ENCODE measurements at regions not wholly inside any gene's neighbourhood (a gene's known extent, or its start where the extent isn't known, plus 50 kb on each side); places are given as distances from the start of the nearest gene placed in this dataset.
"Not testable (repeated sequence)": the region's sequence is repeated elsewhere in the genome, so short reads cannot be mapped to it uniquely, and the experiment has no call there.

DNA sequence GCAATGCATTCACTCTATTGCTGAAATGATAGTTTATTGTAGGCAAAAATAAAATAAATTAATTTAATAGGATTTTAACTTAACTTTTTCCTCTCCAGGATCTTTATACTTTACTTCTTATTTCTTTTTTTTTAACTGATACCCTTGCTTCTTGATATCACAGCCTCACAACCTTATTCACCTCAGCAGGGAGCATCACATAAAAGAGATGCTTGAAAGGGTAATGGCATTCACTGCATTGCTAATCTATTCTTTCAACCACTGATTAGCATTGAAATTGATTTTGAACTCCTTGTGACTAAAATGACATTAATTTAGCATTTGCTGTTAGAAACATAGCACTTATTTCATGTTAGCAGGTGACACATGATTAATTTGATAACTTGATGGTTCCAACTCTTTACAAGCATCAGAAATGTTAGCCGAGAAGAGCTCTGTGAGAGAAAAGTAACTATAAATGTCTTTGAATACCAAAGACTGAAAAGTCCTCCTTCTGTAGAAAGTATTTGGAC is 689.5 kb upstream of the MGAT4C start:
- no peak for DNase-seq
- intact Hi-C loops (cut with DNase I) = no loop called here
- no peaks in the 10 kb centered on the region for H3K4me1 ChIP-seq
- no peak overlapping the region for H3K27ac ChIP-seq
- H3K9me3 ChIP-seq = peaks cover 0 to 6% (median 0%) of the 10 kb centered on the region in 4 donors
- TF ChIP-seq, protein P1, sequence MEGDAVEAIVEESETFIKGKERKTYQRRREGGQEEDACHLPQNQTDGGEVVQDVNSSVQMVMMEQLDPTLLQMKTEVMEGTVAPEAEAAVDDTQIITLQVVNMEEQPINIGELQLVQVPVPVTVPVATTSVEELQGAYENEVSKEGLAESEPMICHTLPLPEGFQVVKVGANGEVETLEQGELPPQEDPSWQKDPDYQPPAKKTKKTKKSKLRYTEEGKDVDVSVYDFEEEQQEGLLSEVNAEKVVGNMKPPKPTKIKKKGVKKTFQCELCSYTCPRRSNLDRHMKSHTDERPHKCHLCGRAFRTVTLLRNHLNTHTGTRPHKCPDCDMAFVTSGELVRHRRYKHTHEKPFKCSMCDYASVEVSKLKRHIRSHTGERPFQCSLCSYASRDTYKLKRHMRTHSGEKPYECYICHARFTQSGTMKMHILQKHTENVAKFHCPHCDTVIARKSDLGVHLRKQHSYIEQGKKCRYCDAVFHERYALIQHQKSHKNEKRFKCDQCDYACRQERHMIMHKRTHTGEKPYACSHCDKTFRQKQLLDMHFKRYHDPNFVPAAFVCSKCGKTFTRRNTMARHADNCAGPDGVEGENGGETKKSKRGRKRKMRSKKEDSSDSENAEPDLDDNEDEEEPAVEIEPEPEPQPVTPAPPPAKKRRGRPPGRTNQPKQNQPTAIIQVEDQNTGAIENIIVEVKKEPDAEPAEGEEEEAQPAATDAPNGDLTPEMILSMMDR (IDR thresholded peaks at IDR 0.05) = no peak
- TF ChIP-seq POLR2A (IDR thresholded peaks at IDR 0.05) = no peak
- 72% methylated on average over 1 of the region's 1 CpG for WGBS (ENCODE audit: insufficient coverage, low coverage, low lambda C conversion rate, missing lambda C conversion rate)
- H3K36me3 ChIP-seq = no peaks in the 10 kb centered on the region
- no peak overlapping the region for H3K4me3 ChIP-seq
- no peaks in the 10 kb centered on the region for H3K27me3 ChIP-seq
- ATAC-seq = no peak

DNA sequence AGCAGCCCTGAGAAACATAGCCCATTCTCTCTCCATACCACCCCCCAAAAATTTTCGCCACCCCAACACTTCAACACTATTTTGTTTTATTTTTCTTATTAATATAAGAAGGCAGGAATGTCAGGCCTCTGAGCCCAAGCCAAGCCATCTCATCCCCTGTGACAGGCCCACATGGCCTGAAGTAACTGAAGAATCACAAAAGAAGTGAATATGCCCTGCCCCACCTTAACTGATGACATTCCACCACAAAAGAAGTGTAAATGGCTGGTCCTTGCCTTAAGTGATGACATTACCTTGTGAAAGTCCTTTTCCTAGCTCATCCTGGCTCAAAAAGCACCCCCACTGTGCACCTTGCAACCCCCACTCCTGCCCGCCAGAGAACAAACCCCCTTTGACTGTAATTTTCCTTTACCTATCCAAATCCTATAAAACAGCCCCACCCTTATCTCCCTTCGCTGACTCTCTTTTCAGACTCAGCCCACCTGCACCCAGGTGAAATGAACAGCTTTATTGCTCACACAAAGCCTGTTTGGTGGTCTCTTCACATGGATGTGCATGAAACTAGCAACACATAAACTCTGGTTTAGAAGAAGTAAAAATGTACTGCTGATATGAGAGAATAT is 688.1 kb upstream of the MGAT4C start:
- H3K4me1 ChIP-seq; intact Hi-C loops (cut with DNase I); H3K4me3 ChIP-seq; H3K27ac ChIP-seq; H3K9me3 ChIP-seq; H3K27me3 ChIP-seq; ATAC-seq; DNase-seq; H3K36me3 ChIP-seq: not testable (repeated sequence)
- 78% methylated on average over 2 of the region's 3 CpGs for WGBS (ENCODE audit: insufficient coverage, low coverage, low lambda C conversion rate, missing lambda C conversion rate)

DNA sequence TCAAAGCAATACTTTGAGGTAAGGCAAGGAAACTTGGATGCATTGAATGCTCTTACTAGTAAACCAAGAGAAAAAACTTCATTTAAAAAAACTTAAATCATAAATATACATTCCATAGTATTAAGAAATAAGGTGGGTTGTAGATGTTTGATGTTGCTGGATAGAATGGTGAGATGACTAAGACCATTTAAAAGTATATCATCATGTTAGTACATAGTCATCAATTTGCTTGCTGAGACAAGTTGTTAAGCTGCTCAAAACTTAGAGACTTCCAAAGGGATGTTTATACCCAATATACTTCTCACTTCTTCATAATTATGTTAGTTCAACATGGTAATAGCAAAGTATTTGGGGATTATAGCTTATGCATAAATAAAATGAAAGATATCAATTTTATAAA is 675.5 kb upstream of the MGAT4C start:
- no peak overlapping the region for H3K27ac ChIP-seq
- H3K36me3 ChIP-seq = no peaks in the 10 kb centered on the region
- intact Hi-C loops (cut with DNase I) = no loop called here
- H3K4me3 ChIP-seq = no peak overlapping the region
- ATAC-seq (no peak), DNase-seq (no peak)
- H3K9me3 ChIP-seq = no peaks in the 10 kb centered on the region
- TF ChIP-seq POLR2A (IDR thresholded peaks at IDR 0.05) = no peak
- TF ChIP-seq, protein P1 (IDR thresholded peaks at IDR 0.05) = no peak
- H3K27me3 ChIP-seq = no peaks in the 10 kb centered on the region
- H3K4me1 ChIP-seq = no peaks in the 10 kb centered on the region

DNA sequence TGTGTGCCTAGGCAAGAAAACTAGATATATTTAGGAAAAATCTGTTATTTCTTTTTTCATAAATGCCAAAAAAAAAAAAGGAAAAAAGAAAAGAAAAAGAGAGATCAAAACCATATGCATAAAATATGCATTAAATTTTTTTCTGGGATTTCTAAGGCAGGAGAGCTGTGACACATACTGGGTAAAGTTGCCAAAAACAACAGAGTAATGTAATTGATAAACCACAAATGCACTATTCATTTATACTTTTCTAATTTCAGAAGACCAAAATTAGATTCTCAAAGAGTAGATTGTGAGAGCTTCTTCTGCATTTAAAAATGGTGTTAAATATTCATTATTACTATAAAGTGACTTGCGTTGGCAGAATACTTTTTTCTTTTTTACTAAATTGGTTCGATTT is 673.8 kb upstream of the MGAT4C start:
- Histone ChIP-seq H3K9me3 (no peaks in the 10 kb centered on the region), H3K4me1 (no peaks in the 10 kb centered on the region), H3K36me3 (no peaks in the 10 kb centered on the region), H3K27me3 (no peaks in the 10 kb centered on the region), H3K27ac (no peak overlapping the region), H3K4me3 (no peak overlapping the region)
- intact Hi-C loops (cut with DNase I) = no loop called here
- ATAC-seq = no peak
- no peak for DNase-seq
- 57% methylated on average over 2 of the region's 2 CpGs for WGBS (ENCODE audit: insufficient coverage, low coverage, low lambda C conversion rate, missing lambda C conversion rate)
- no peak for TF ChIP-seq POLR2A (IDR thresholded peaks at IDR 0.05)
- TF ChIP-seq, protein P1 (IDR thresholded peaks at IDR 0.05) = no peak

DNA sequence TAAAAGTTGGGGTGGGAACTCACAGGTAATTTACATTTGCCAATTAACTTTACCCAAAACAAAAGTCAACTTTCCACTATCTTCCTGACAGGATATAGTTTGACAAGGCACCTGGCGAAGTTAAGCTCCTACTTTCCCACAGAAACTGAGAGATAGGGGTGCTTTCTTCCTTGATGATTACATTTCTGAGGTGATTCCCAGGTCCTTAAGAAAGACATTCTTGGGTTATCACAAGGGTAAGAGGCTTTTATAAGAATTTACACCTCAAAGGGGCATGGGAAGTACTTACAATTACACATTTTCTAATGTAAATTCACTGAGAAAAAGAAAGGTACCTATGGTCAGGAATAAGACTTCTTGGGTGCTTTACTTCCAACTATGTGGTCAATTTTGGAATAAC is 660.9 kb upstream of the MGAT4C start:
- DNase-seq (no peak), ATAC-seq (no peak)
- Histone ChIP-seq H3K4me3 (no peak overlapping the region), H3K4me1 (no peaks in the 10 kb centered on the region), H3K9me3 (no peaks in the 10 kb centered on the region), H3K27me3 (no peaks in the 10 kb centered on the region), H3K27ac (no peak overlapping the region), H3K36me3 (no peaks in the 10 kb centered on the region)
- intact Hi-C loops (cut with DNase I) = no loop called here
- 73% methylated on average over 1 of the region's 1 CpG for WGBS (ENCODE audit: insufficient coverage, low coverage, low lambda C conversion rate, missing lambda C conversion rate)
- TF ChIP-seq POLR2A (IDR thresholded peaks at IDR 0.05) = no peak
- TF ChIP-seq, protein P1 (IDR thresholded peaks at IDR 0.05) = no peak
